Dermis blood vessel endothelial cell (primary cell): ENCODE measurements at regions not wholly inside any gene's neighbourhood (a gene's known extent, or its start where the extent isn't known, plus 50 kb on each side); places are given as distances from the start of the nearest gene placed in this dataset.
"Not testable (repeated sequence)": the region's sequence is repeated elsewhere in the genome, so short reads cannot be mapped to it uniquely, and the experiment has no call there.

Experiments used
- DNase-seq: peaks from one replicate; pipeline ENCODE4 v3.0.0; 2010

DNA sequence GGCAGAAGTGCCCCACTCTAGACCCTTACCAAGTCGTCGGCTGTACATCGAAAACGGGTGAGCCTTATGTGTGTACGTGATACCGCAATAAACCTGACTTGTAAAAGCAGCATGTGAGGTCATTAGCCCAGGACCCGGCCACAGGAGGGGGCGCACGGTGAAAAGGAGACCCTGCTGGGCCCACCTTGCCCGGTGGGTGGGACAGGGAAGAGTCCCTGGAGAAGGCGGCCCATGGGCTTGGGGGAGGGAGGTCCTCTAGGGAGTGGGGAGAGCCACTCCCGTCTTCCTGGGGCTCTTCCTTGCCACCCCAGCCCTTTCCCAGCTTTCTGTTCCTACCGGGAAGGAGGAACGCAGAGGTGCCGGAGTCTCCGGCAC is 188.8 kb downstream of the NPIPB11 start:
- DNase-seq: not testable (repeated sequence)

GRCh38 chr16:29217104-29217751 is 189.3 kb downstream of the NPIPB11 start:
- not testable (repeated sequence) for DNase-seq

GRCh38 chr16:29213770-29214169 is 192.7 kb downstream of the NPIPB11 start:
- not testable (repeated sequence) for DNase-seq

GRCh38 chr16:29213251-29213650 is 193.3 kb downstream of the NPIPB11 start:
- not testable (repeated sequence) for DNase-seq

- not testable (repeated sequence) for DNase-seq
Observed at GRCh38 chr16:29212084-29213027, 194.2 kb downstream of the NPIPB11 start.

- not testable (repeated sequence) for DNase-seq
Observed at GRCh38 chr16:29211456-29211855, 195.1 kb downstream of the NPIPB11 start.

- not testable (repeated sequence) for DNase-seq
Observed at GRCh38 chr16:29210299-29211150, 196.0 kb downstream of the NPIPB11 start.

- DNase-seq: not testable (repeated sequence)
Observed at GRCh38 chr16:29206120-29206519, 200.4 kb downstream of the NPIPB11 start.

GRCh38 chr16:29205151-29205550 is 201.4 kb downstream of the NPIPB11 start:
- DNase-seq: not testable (repeated sequence)

DNA sequence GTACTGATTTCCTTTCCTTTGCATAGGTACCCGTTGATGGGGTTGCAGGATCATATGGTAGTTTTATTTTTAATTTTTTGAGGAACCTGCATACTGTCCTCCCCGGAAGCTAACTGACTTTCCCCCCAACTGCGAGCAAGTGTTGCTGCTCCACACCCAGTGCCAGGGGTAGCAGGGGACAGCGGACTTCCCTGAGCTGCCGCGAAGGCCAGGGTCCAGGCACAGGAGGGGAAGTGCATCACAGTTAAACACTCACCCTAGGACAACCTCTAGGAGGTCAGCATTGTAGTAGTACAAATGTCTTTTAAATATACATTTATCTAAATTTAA is 201.7 kb downstream of the NPIPB11 start:
- no peak for DNase-seq

- not testable (repeated sequence) for DNase-seq
Observed at GRCh38 chr16:29203933-29204805, 202.3 kb downstream of the NPIPB11 start.

GRCh38 chr16:29203046-29203932 is 203.2 kb downstream of the NPIPB11 start:
- DNase-seq: not testable (repeated sequence)

DNA sequence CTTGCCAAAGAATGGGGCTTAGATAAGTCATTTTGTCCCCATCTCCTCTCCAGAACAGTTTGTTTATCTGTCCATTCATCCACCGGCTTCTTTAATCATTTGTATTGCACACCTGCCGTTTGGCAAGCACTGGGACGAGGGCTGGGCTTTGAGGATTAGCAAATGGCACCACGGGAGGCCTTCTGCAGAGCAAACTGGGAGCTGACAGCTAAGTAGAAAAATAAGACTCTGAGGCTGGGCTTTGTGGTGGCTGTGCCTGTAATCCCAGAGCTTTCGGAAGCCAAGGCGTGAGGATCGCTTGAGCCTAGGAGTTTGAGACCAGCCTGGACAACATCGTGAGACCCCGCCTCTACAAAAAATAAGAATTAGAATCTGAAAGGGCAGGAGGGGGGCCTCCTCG is 203.9 kb downstream of the NPIPB11 start:
- not testable (repeated sequence) for DNase-seq

GRCh38 chr16:29202025-29202632 is 204.4 kb downstream of the NPIPB11 start:
- not testable (repeated sequence) for DNase-seq

DNA sequence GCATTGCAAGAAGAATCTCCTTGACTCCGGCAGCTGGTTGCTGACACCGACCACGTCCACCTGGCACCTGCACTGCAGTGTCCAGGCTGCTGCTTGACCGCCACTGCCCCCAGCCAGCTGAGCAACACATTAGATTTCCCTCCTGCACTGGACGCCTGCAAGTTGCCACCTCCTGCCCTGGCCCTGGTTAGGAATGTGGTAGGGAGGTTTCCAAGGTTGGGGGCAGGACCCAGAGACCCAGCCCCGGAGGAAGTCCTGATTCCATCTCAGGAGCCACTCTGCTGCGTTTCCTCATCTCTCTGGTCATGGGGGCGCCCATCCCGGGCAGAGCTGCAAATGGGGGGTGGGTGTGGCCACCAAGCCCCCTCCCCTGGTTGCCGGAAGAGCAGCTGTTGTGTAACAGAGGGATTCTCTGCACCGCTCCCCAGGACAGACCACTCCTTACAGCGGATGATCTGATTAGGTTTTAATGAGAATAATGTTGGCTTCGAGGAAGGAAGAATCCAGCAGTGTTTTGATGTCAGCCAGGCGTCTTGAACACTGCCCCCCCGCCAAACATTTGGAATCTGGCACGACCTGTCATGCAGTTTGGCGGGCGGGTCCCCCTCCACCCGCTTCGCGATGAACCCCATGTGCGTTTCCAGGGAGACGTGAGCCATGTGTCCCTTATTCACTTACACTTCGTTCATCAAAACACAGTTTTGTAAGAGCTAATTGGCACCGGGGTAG is 205.1 kb downstream of the NPIPB11 start:
- DNase-seq: not testable (repeated sequence)

- not testable (repeated sequence) for DNase-seq
Observed at GRCh38 chr16:29200681-29201080, 205.8 kb downstream of the NPIPB11 start.

- peak; percentile 33 for DNase-seq
Observed at GRCh38 chr16:29200135-29200601, 206.3 kb downstream of the NPIPB11 start.

- not testable (repeated sequence) for DNase-seq
Observed at GRCh38 chr16:29199626-29200025, 206.9 kb downstream of the NPIPB11 start.
